Right lobe of liver (tissue), 4 donors: ENCODE measurements at regions not wholly inside any gene's neighbourhood (a gene's known extent, or its start where the extent isn't known, plus 50 kb on each side); places are given as distances from the start of the nearest gene placed in this dataset.

Source experiments
- POLR2A ChIP-seq: fragments of 450-650 bp; IDR thresholded peaks from one replicate; pipeline ENCODE4 v1.6.1; 2017; ENCODE audit warnings: antibody characterized with exemption, mild to moderate bottlenecking
- TF ChIP-seq, protein P1 (sequence below), 4 donors: fragments of 200-600 bp in 3 of 4; fragments of 450-650 bp in 1 of 4; IDR thresholded peaks; one replicate each; pipeline versions ENCODE4 v1.5.1 to v1.8.0; 2016 to 2022; ENCODE audit warnings: antibody characterized with exemption in 4 of 4, mild to moderate bottlenecking in 2 of 4
- donor health status: DM: no; HTN: no; CAD: no.
- donor health status: DM: no; HTN: no; CAD: no.
- donor health status: DM: no; HTN: yes; CAD: no.

DNA sequence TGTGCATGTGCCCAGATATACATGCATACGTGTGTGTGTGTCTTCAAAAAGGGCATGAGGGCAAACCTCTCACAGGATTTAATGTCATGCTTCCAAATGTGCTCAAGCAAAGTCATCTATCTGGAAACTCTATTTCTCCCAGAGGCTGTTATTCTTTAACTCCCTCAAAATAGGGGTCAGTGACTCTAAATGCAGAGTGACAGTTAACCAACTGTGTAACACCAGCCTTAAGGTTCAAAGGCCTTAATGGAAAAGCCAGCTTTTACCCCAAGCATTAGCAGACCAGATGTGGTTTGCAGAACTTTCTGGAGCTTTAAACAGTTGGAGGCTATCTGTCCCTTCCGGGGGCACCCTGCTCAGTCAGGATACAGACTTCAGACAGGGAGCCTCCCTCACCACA lies 70.4 kb upstream of the SLC7A14 start:
- TF ChIP-seq, protein P1, sequence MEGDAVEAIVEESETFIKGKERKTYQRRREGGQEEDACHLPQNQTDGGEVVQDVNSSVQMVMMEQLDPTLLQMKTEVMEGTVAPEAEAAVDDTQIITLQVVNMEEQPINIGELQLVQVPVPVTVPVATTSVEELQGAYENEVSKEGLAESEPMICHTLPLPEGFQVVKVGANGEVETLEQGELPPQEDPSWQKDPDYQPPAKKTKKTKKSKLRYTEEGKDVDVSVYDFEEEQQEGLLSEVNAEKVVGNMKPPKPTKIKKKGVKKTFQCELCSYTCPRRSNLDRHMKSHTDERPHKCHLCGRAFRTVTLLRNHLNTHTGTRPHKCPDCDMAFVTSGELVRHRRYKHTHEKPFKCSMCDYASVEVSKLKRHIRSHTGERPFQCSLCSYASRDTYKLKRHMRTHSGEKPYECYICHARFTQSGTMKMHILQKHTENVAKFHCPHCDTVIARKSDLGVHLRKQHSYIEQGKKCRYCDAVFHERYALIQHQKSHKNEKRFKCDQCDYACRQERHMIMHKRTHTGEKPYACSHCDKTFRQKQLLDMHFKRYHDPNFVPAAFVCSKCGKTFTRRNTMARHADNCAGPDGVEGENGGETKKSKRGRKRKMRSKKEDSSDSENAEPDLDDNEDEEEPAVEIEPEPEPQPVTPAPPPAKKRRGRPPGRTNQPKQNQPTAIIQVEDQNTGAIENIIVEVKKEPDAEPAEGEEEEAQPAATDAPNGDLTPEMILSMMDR (IDR thresholded peaks at IDR 0.05): no peak
- TF ChIP-seq POLR2A: no peak
